Astrocyte (in vitro differentiated cells and primary cell): ENCODE measurements at regions not wholly inside any gene's neighbourhood (a gene's known extent, or its start where the extent isn't known, plus 50 kb on each side); places are given as distances from the start of the nearest gene placed in this dataset.

Experiments used
- DNase-seq: peaks from one replicate; pipeline ENCODE4 v3.0.0-alpha.2; 2010; ENCODE audit warnings: low read depth
- FAIRE-seq: peaks from 2 replicates; lab custom pipeline; 2011; peaks lifted over from hg19 to GRCh38; lab: Jason Lieb, UNC
- H2AFZ ChIP-seq: 2 replicates; pipeline ENCODE4 v1.6.0; 2012; ENCODE audit warnings: low read depth, low read length, inconsistent platforms
- H3K27ac ChIP-seq: 2 replicates; pipeline ENCODE4 v1.5.1; 2011; ENCODE audit warnings: low read depth, low read length, inconsistent platforms
- H3K27me3 ChIP-seq: 2 replicates; pipeline ENCODE4 v1.6.0; 2011; ENCODE audit warnings: low read length, inconsistent platforms; ENCODE audit not compliant: insufficient read depth
- H3K36me3 ChIP-seq: 2 replicates; pipeline ENCODE4 v1.5.1; 2011; ENCODE audit warnings: low read length, inconsistent platforms; ENCODE audit not compliant: insufficient read depth
- H3K4me1 ChIP-seq: 2 replicates; pipeline ENCODE4 v1.5.1; 2011; ENCODE audit warnings: low read length, inconsistent platforms; ENCODE audit not compliant: insufficient read depth
- H3K4me2 ChIP-seq: 2 replicates; pipeline ENCODE4 v1.6.0; 2012; ENCODE audit warnings: low read length, inconsistent platforms
- H3K4me3 ChIP-seq: 2 replicates; pipeline ENCODE4 v1.5.1; 2011; ENCODE audit warnings: low read depth, mild to moderate bottlenecking, low read length, inconsistent platforms; ENCODE audit not compliant: insufficient read depth
- H3K79me2 ChIP-seq: 2 replicates; pipeline ENCODE4 v1.6.0; 2012; ENCODE audit warnings: mild to moderate bottlenecking, low read length, inconsistent platforms; ENCODE audit not compliant: insufficient read depth
- H3K9ac ChIP-seq: 2 replicates; pipeline ENCODE4 v1.6.0; 2012; ENCODE audit warnings: mild to moderate bottlenecking, low read length, inconsistent platforms
- H3K9me3 ChIP-seq: 2 replicates; pipeline ENCODE4 v1.5.1; 2012; ENCODE audit warnings: low read depth, mild to moderate bottlenecking, low read length, inconsistent platforms; ENCODE audit not compliant: insufficient read depth
- H4K20me1 ChIP-seq: 2 replicates; pipeline ENCODE4 v1.6.0; 2012; ENCODE audit warnings: low read length, inconsistent platforms; ENCODE audit not compliant: insufficient read depth
- H3K27ac Mint-ChIP-seq: one replicate; pipeline ENCODE4 v1.8.0; 2021; ENCODE audit warnings: mild to moderate bottlenecking, mixed read lengths; ENCODE audit not compliant: unreplicated experiment
- H3K27me3 Mint-ChIP-seq: one replicate; pipeline ENCODE4 v1.8.0; 2021; ENCODE audit warnings: low read depth, mixed read lengths; ENCODE audit not compliant: unreplicated experiment
- H3K36me3 Mint-ChIP-seq: one replicate; pipeline ENCODE4 v1.8.0; 2021; ENCODE audit warnings: low read depth, mixed read lengths; ENCODE audit not compliant: unreplicated experiment
- H3K4me1 Mint-ChIP-seq: one replicate; pipeline ENCODE4 v1.8.0; 2021; ENCODE audit warnings: low read depth, mixed read lengths; ENCODE audit not compliant: unreplicated experiment
- H3K4me3 Mint-ChIP-seq: one replicate; pipeline ENCODE4 v1.8.0; 2021; ENCODE audit warnings: mild to moderate bottlenecking, moderate library complexity, mixed read lengths; ENCODE audit not compliant: unreplicated experiment
- H3K9me3 Mint-ChIP-seq: one replicate; pipeline ENCODE4 v1.8.0; 2021; ENCODE audit warnings: mild to moderate bottlenecking, mixed read lengths; ENCODE audit not compliant: unreplicated experiment
- CTCF ChIP-seq: IDR thresholded peaks from 2 replicates; pipeline ENCODE4 v1.5.1; 2011; ENCODE audit warnings: low read depth, mild to moderate bottlenecking, inconsistent platforms, low read length, moderate library complexity; ENCODE audit not compliant: insufficient read depth
- EZH2 ChIP-seq: IDR thresholded peaks from 2 replicates; pipeline ENCODE4 v1.6.1; 2012; ENCODE audit warnings: mild to moderate bottlenecking, low read length, inconsistent platforms; ENCODE audit not compliant: insufficient read depth

DNA sequence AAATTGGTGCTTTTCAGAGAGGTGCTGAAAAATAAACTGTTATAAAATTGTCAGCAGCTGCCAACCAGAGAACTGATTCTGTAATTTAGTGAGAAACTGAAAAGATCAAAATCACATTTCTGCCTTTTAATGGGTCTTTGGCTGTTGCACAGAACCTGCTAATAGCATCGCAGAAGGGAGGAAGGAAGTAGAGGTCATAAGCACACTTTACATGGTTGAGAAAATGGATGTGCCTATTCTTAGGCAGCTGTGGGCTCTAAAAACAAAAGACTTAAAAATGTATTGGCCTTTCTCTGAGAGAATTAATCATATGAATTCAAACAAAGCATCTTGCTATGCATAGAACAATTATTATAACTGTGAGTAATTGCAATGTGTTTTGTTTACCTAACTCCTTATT, 1186.9 kb downstream of the DSC3 start:
- H3K4me2 ChIP-seq, result no peak overlapping the region
- no peaks in the 10 kb centered on the region for H3K9me3 ChIP-seq
- H3K27ac ChIP-seq, result no peak overlapping the region
- no peak overlapping the region for H3K4me3 ChIP-seq
- no peaks in the 10 kb centered on the region for H3K27me3 Mint-ChIP-seq
- H3K9ac ChIP-seq, result no peak overlapping the region
- H3K36me3 Mint-ChIP-seq, result peaks cover 1% of the 10 kb centered on the region
- H3K79me2 ChIP-seq, result no peaks in the 10 kb centered on the region
- no peaks in the 10 kb centered on the region for H3K27me3 ChIP-seq
- H3K4me1 ChIP-seq, result no peaks in the 10 kb centered on the region
- H3K4me3 Mint-ChIP-seq, result no peak overlapping the region
- H2AFZ ChIP-seq, result no peak overlapping the region
- no peak for DNase-seq
- H3K9me3 Mint-ChIP-seq, result no peaks in the 10 kb centered on the region
- H3K4me1 Mint-ChIP-seq, result no peaks in the 10 kb centered on the region
- no peaks in the 10 kb centered on the region for H3K36me3 ChIP-seq
- H4K20me1 ChIP-seq, result no peaks in the 10 kb centered on the region
- H3K27ac Mint-ChIP-seq, result no peak overlapping the region
- TF ChIP-seq EZH2 (no peak), CTCF (no peak)
- FAIRE-seq, result no peak

DNA sequence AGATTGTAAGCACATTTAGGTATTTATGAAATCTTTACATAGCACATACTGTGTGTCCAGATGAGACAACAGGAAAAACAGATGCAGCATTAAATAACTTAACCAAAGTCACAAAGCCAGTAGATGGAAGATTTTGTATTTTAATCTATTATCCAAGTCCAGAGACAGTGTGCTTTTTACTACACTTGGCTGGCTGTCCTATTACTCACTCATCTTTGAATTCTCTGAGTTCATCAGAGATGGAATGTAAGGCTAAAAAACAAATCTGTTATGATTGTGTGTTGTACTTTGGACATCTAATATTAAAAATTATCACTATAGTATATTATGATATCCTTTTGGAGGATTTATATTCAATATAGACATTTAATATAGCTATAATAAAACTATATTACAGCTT, 1189.4 kb downstream of the DSC3 start:
- H3K4me2 ChIP-seq, result no peak overlapping the region
- peaks cover 1% of the 10 kb centered on the region for H3K36me3 Mint-ChIP-seq
- no peak overlapping the region for H3K27ac ChIP-seq
- H3K79me2 ChIP-seq, result no peaks in the 10 kb centered on the region
- no peak overlapping the region for H3K4me3 ChIP-seq
- no peak overlapping the region for H3K9ac ChIP-seq
- H3K27me3 Mint-ChIP-seq, result no peaks in the 10 kb centered on the region
- no peaks in the 10 kb centered on the region for H3K36me3 ChIP-seq
- H3K9me3 Mint-ChIP-seq, result no peaks in the 10 kb centered on the region
- H3K4me1 Mint-ChIP-seq, result no peaks in the 10 kb centered on the region
- FAIRE-seq, result no peak
- TF ChIP-seq EZH2, result no peak
- TF ChIP-seq CTCF, result no peak
- no peaks in the 10 kb centered on the region for H4K20me1 ChIP-seq
- no peaks in the 10 kb centered on the region for H3K4me1 ChIP-seq
- H3K27me3 ChIP-seq, result no peaks in the 10 kb centered on the region
- no peak overlapping the region for H3K27ac Mint-ChIP-seq
- H2AFZ ChIP-seq, result no peak overlapping the region
- no peak for DNase-seq
- H3K9me3 ChIP-seq, result no peaks in the 10 kb centered on the region
- H3K4me3 Mint-ChIP-seq, result no peak overlapping the region

- FAIRE-seq, result no peak
- H3K36me3 Mint-ChIP-seq, result peaks cover 1% of the 10 kb centered on the region
- no peak overlapping the region for H3K4me3 Mint-ChIP-seq
Measured at GRCh38 chr18:29849144-29849543, 1193.4 kb downstream of the DSC3 start.

More at GRCh38 chr18:29849144-29849543, 1193.4 kb downstream of the DSC3 start:
- Histone ChIP-seq H3K9me3 (no peaks in the 10 kb centered on the region), H3K4me1 (no peaks in the 10 kb centered on the region), H3K79me2 (no peaks in the 10 kb centered on the region), H3K27ac (no peak overlapping the region), H2AFZ (no peak overlapping the region), H3K9ac (no peak overlapping the region), H3K4me2 (no peak overlapping the region), H3K27me3 (no peaks in the 10 kb centered on the region), H3K36me3 (no peaks in the 10 kb centered on the region), H3K4me3 (no peak overlapping the region), H4K20me1 (no peaks in the 10 kb centered on the region)
- H3K4me1 Mint-ChIP-seq, result no peaks in the 10 kb centered on the region
- no peaks in the 10 kb centered on the region for H3K9me3 Mint-ChIP-seq
- no peak overlapping the region for H3K27ac Mint-ChIP-seq
- peak; percentile 2 for DNase-seq
- TF ChIP-seq EZH2, result no peak
- TF ChIP-seq CTCF, result no peak
- no peaks in the 10 kb centered on the region for H3K27me3 Mint-ChIP-seq
